ENCODE measurements at regions not wholly inside any gene's neighbourhood (a gene's known extent, or its start where the extent isn't known, plus 50 kb on each side); places are given as distances from the start of the nearest gene placed in this dataset.

GRCh38 chr11:86129740-86130540 is 61.1 kb upstream of the PICALM start:
- H3K36me3 ChIP-seq, result no peaks in the 10 kb centered on the region
- H3K9me3 ChIP-seq, result no peaks in the 10 kb centered on the region
- H3K4me1 ChIP-seq, result no peaks in the 10 kb centered on the region
- intact Hi-C loops (cut with DNase I; ENCODE audit: low total_unique reads) (no loop called here), in situ Hi-C loops (cut with MboI; ENCODE audit: low sequenced_read_pairs in 4 of 4) (no loop called here)
- H3K27me3 ChIP-seq, result no peaks in the 10 kb centered on the region
- H3K27ac ChIP-seq, result no peak overlapping the region
- ATAC-seq (no peak), DNase-seq (no peak)
- no peak overlapping the region for H3K4me3 ChIP-seq
- TF ChIP-seq, protein P1, sequence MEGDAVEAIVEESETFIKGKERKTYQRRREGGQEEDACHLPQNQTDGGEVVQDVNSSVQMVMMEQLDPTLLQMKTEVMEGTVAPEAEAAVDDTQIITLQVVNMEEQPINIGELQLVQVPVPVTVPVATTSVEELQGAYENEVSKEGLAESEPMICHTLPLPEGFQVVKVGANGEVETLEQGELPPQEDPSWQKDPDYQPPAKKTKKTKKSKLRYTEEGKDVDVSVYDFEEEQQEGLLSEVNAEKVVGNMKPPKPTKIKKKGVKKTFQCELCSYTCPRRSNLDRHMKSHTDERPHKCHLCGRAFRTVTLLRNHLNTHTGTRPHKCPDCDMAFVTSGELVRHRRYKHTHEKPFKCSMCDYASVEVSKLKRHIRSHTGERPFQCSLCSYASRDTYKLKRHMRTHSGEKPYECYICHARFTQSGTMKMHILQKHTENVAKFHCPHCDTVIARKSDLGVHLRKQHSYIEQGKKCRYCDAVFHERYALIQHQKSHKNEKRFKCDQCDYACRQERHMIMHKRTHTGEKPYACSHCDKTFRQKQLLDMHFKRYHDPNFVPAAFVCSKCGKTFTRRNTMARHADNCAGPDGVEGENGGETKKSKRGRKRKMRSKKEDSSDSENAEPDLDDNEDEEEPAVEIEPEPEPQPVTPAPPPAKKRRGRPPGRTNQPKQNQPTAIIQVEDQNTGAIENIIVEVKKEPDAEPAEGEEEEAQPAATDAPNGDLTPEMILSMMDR (IDR thresholded peaks at IDR 0.05 in 4 of 5, conservative IDR thresholded peaks at IDR 0.05 in 1 of 5), result no peak
- no peak for TF ChIP-seq POLR2A (IDR thresholded peaks at IDR 0.05)

DNA sequence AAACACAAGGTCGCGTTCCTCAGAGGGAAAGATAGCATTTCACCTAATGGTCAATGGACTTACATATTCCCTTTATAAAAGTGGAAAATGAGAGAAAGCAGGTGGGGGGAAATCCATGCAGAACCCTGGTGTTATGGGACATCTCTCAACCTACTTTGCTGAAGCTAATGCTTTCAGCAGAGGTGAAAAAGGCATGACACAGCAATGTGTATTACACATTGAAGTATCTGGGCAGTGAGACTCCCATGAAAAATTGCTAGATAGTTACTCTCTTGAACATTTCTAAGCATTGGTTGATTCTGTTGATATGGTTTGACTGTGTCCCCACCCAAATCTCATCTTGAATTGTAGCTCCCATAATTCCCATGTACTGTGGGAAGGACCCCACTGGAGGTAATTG is 60.0 kb upstream of the PICALM start:
- H3K4me3 ChIP-seq, result no peak overlapping the region
- no peak for DNase-seq
- in situ Hi-C loops (cut with MboI; ENCODE audit: low sequenced_read_pairs in 4 of 4) (no loop called here), intact Hi-C loops (cut with DNase I; ENCODE audit: low total_unique reads) (no loop called here)
- H3K36me3 ChIP-seq, result no peaks in the 10 kb centered on the region
- no peaks in the 10 kb centered on the region for H3K27me3 ChIP-seq
- TF ChIP-seq POLR2A (IDR thresholded peaks at IDR 0.05), result no peak
- no peak overlapping the region for H3K27ac ChIP-seq
- H3K4me1 ChIP-seq, result no peaks in the 10 kb centered on the region
- ATAC-seq, result no peak
- H3K9me3 ChIP-seq, result no peaks in the 10 kb centered on the region

DNA sequence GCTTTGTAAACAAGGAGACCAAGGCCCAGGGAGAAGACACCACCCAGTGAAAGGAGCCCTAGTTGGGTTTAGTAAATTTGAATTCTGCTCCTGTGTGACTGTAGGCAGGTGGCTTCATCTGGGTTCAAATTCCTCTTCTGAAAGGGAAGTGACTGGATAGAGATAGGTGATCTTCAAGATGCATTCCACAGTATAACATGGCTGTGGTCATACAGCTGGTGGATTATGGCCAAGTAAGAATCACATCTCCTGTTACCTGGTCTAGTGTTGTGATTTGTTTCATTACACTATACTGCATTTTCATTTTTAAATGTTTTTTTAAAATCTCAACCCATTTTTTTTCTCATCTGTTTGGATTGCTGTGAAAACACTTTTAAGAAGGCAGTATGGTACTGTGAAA is 58.0 kb upstream of the PICALM start:
- Histone ChIP-seq H3K4me3 (no peak overlapping the region), H3K27me3 (no peaks in the 10 kb centered on the region), H3K36me3 (no peaks in the 10 kb centered on the region), H3K4me1 (no peaks in the 10 kb centered on the region), H3K27ac (no peak overlapping the region), H3K9me3 (no peaks in the 10 kb centered on the region)
- in situ Hi-C loops (cut with MboI; ENCODE audit: low sequenced_read_pairs in 4 of 4) (no loop called here), intact Hi-C loops (cut with DNase I; ENCODE audit: low total_unique reads) (no loop called here)
- ATAC-seq (no peak), DNase-seq (no peak)
- TF ChIP-seq, protein P1 (IDR thresholded peaks at IDR 0.05 in 4 of 5, conservative IDR thresholded peaks at IDR 0.05 in 1 of 5), result no peak
- TF ChIP-seq POLR2A (IDR thresholded peaks at IDR 0.05), result no peak

- no peak overlapping the region for H3K4me3 ChIP-seq
- in situ Hi-C loops (cut with MboI; ENCODE audit: low sequenced_read_pairs in 4 of 4), result no loop called here
- DNase-seq (no peak), ATAC-seq (no peak)
- intact Hi-C loops (cut with DNase I; ENCODE audit: low total_unique reads), result no loop called here
- H3K27me3 ChIP-seq, result no peaks in the 10 kb centered on the region
- H3K27ac ChIP-seq, result no peak overlapping the region
- TF ChIP-seq, protein P1 (IDR thresholded peaks at IDR 0.05 in 4 of 5, conservative IDR thresholded peaks at IDR 0.05 in 1 of 5), result no peak
- no peak for TF ChIP-seq POLR2A (IDR thresholded peaks at IDR 0.05)
- no peaks in the 10 kb centered on the region for H3K9me3 ChIP-seq
- no peaks in the 10 kb centered on the region for H3K36me3 ChIP-seq
- H3K4me1 ChIP-seq, result no peaks in the 10 kb centered on the region
These were observed 55.7 kb upstream of the PICALM start for GRCh38 chr11:86124251-86125233.

DNA sequence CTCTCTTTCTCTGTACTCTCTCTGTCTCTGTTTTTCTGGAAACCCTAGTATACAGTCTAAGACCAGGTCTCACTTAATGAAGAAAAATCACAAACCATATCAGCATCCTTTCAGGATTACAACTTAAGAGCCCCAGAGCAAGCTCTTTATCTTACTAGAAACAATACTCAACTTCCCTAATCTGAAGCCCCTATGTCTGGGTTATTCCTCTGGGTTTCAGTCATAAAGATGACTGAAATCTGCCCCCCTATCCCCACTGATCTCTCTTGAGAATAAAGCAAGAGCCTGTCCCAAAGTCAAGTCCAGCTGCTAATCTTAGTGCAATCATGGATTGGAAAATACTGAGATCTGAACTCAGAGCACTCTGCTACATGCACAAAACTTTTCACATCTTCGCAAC is 53.9 kb upstream of the PICALM start:
- H3K27ac ChIP-seq, result no peak overlapping the region
- ATAC-seq, result no peak

More for the DNA sequence above, 53.9 kb upstream of the PICALM start:
- no peak for TF ChIP-seq POLR2A (IDR thresholded peaks at IDR 0.05)
- TF ChIP-seq, protein P1 (IDR thresholded peaks at IDR 0.05 in 4 of 5, conservative IDR thresholded peaks at IDR 0.05 in 1 of 5), result no peak
- no peaks in the 10 kb centered on the region for H3K27me3 ChIP-seq
- H3K9me3 ChIP-seq, result no peaks in the 10 kb centered on the region
- in situ Hi-C loops (cut with MboI; ENCODE audit: low sequenced_read_pairs in 4 of 4), result no loop called here
- H3K4me1 ChIP-seq, result no peaks in the 10 kb centered on the region
- DNase-seq, result no peak
- H3K36me3 ChIP-seq, result no peaks in the 10 kb centered on the region
- intact Hi-C loops (cut with DNase I; ENCODE audit: low total_unique reads), result no loop called here
- no peak overlapping the region for H3K4me3 ChIP-seq

Measured in gastrocnemius medialis (tissue), 4 donors.